Activated naive CD8-positive, alpha-beta T cell treated with anti-CD3 and anti-CD28 coated beads, Interleukin-2, amount 50 U/mL, for 24 hours (primary cell): ENCODE measurements at regions not wholly inside any gene's neighbourhood (a gene's known extent, or its start where the extent isn't known, plus 50 kb on each side); places are given as distances from the start of the nearest gene placed in this dataset.
"Not testable (repeated sequence)": the region's sequence is repeated elsewhere in the genome, so short reads cannot be mapped to it uniquely, and the experiment has no call there.

Source experiments
- ATAC-seq: fragments of 150-1000 bp; cut with Tn5 transposase; one replicate; pipeline ENCODE4 v1.10.0; 2021
- DNase-seq: peaks from one replicate; pipeline ENCODE4 v3.0.0; 2021
- H3K27ac Mint-ChIP-seq: one replicate; pipeline ENCODE4 v1.8.0; 2021; ENCODE audit warnings: mild to moderate bottlenecking, mixed read lengths
- H3K27me3 Mint-ChIP-seq: one replicate; pipeline ENCODE4 v1.8.0; 2021; ENCODE audit warnings: mixed read lengths
- H3K36me3 Mint-ChIP-seq: one replicate; pipeline ENCODE4 v1.8.0; 2021; ENCODE audit warnings: low read depth, mixed read lengths
- H3K4me1 Mint-ChIP-seq: one replicate; pipeline ENCODE4 v1.8.0; 2021; ENCODE audit warnings: mixed read lengths
- H3K4me3 Mint-ChIP-seq: one replicate; pipeline ENCODE4 v1.8.0; 2021; ENCODE audit warnings: mild to moderate bottlenecking, moderate library complexity, mixed read lengths
- H3K9me3 Mint-ChIP-seq: one replicate; pipeline ENCODE4 v1.8.0; 2021; ENCODE audit warnings: mixed read lengths

GRCh38 chr14:71555654-71556559 lies 376.3 kb upstream of the RGS6 start:
- peak overlapping the region; percentile 96 for H3K27ac Mint-ChIP-seq
- ATAC-seq = peak; percentile 92
- peak; percentile 58 for DNase-seq
- H3K9me3 Mint-ChIP-seq = no peaks in the 10 kb centered on the region
- peak overlapping the region; percentile 66 for H3K4me3 Mint-ChIP-seq
- H3K4me1 Mint-ChIP-seq = peaks cover 80% of the 10 kb centered on the region
- H3K27me3 Mint-ChIP-seq = no peaks in the 10 kb centered on the region
- H3K36me3 Mint-ChIP-seq = peaks cover 21% of the 10 kb centered on the region

GRCh38 chr14:71556730-71557129 lies 375.5 kb upstream of the RGS6 start:
- peaks cover 72% of the 10 kb centered on the region for H3K4me1 Mint-ChIP-seq
- H3K27me3 Mint-ChIP-seq = no peaks in the 10 kb centered on the region
- no peak overlapping the region for H3K4me3 Mint-ChIP-seq

GRCh38 chr14:71557351-71557750 lies 374.9 kb upstream of the RGS6 start:
- H3K27me3 Mint-ChIP-seq = no peaks in the 10 kb centered on the region
- DNase-seq (no peak), ATAC-seq (no peak)
- H3K27ac Mint-ChIP-seq = peak overlapping the region; percentile 96
- H3K9me3 Mint-ChIP-seq = no peaks in the 10 kb centered on the region
- peaks cover 70% of the 10 kb centered on the region for H3K4me1 Mint-ChIP-seq
- H3K4me3 Mint-ChIP-seq = peak overlapping the region; percentile 4
- peaks cover 21% of the 10 kb centered on the region for H3K36me3 Mint-ChIP-seq

More at GRCh38 chr14:71556730-71557129, 375.5 kb upstream of the RGS6 start:
- H3K27ac Mint-ChIP-seq = peak overlapping the region; percentile 96
- H3K36me3 Mint-ChIP-seq = peaks cover 21% of the 10 kb centered on the region
- DNase-seq (no peak), ATAC-seq (no peak)
- H3K9me3 Mint-ChIP-seq = no peaks in the 10 kb centered on the region

- not testable (repeated sequence) for DNase-seq, H3K9me3 Mint-ChIP-seq, H3K27ac Mint-ChIP-seq, H3K27me3 Mint-ChIP-seq, H3K4me3 Mint-ChIP-seq, ATAC-seq
- Mint-ChIP-seq H3K36me3 (peaks cover 16% of the 10 kb centered on the region), H3K4me1 (peaks cover 61% of the 10 kb centered on the region)
These were observed 373.3 kb upstream of the RGS6 start for GRCh38 chr14:71558943-71559342.

- Mint-ChIP-seq H3K4me1 (peaks cover 49% of the 10 kb centered on the region), H3K27me3 (no peaks in the 10 kb centered on the region), H3K9me3 (no peaks in the 10 kb centered on the region), H3K27ac (no peak overlapping the region), H3K36me3 (peaks cover 16% of the 10 kb centered on the region), H3K4me3 (no peak overlapping the region)
- no peak for ATAC-seq
- DNase-seq = no peak
These were observed 371.5 kb upstream of the RGS6 start for GRCh38 chr14:71560751-71561150.

GRCh38 chr14:71563492-71564153 lies 368.6 kb upstream of the RGS6 start:
- Mint-ChIP-seq H3K27me3 (no peaks in the 10 kb centered on the region), H3K4me3 (no peak overlapping the region)

GRCh38 chr14:71566276-71566675 lies 366.0 kb upstream of the RGS6 start:
- ATAC-seq (no peak), DNase-seq (no peak)
- Mint-ChIP-seq H3K27me3 (no peaks in the 10 kb centered on the region), H3K27ac (peak overlapping the region; percentile 7), H3K4me1 (peaks cover 24% of the 10 kb centered on the region), H3K9me3 (no peaks in the 10 kb centered on the region), H3K4me3 (peak overlapping the region; percentile 0), H3K36me3 (peaks cover 2% of the 10 kb centered on the region)

More at GRCh38 chr14:71563492-71564153, 368.6 kb upstream of the RGS6 start:
- ATAC-seq (no peak), DNase-seq (no peak)
- no peaks in the 10 kb centered on the region for H3K9me3 Mint-ChIP-seq
- peaks cover 4% of the 10 kb centered on the region for H3K36me3 Mint-ChIP-seq
- H3K27ac Mint-ChIP-seq = no peak overlapping the region
- peaks cover 32% of the 10 kb centered on the region for H3K4me1 Mint-ChIP-seq

GRCh38 chr14:71567499-71568133 lies 364.6 kb upstream of the RGS6 start:
- not testable (repeated sequence) for H3K27me3 Mint-ChIP-seq, H3K36me3 Mint-ChIP-seq, H3K9me3 Mint-ChIP-seq, H3K4me3 Mint-ChIP-seq, H3K27ac Mint-ChIP-seq, DNase-seq, ATAC-seq
- peaks cover 29% of the 10 kb centered on the region for H3K4me1 Mint-ChIP-seq

GRCh38 chr14:71574976-71575375 lies 357.3 kb upstream of the RGS6 start:
- Mint-ChIP-seq H3K27ac (no peak overlapping the region), H3K27me3 (no peaks in the 10 kb centered on the region), H3K36me3 (peaks cover 10% of the 10 kb centered on the region), H3K9me3 (no peaks in the 10 kb centered on the region), H3K4me1 (peaks cover 29% of the 10 kb centered on the region), H3K4me3 (no peak overlapping the region)
- ATAC-seq (no peak), DNase-seq (no peak)

GRCh38 chr14:71576472-71576871 lies 355.8 kb upstream of the RGS6 start:
- Mint-ChIP-seq H3K9me3 (no peaks in the 10 kb centered on the region), H3K27ac (no peak overlapping the region), H3K4me1 (peaks cover 29% of the 10 kb centered on the region), H3K36me3 (peaks cover 10% of the 10 kb centered on the region), H3K4me3 (no peak overlapping the region), H3K27me3 (no peaks in the 10 kb centered on the region)
- no peak for DNase-seq
- no peak for ATAC-seq

- H3K4me3 Mint-ChIP-seq = no peak overlapping the region
- no peaks in the 10 kb centered on the region for H3K27me3 Mint-ChIP-seq
- no peaks in the 10 kb centered on the region for H3K9me3 Mint-ChIP-seq
- H3K36me3 Mint-ChIP-seq = peaks cover 6% of the 10 kb centered on the region
- no peak overlapping the region for H3K27ac Mint-ChIP-seq
- DNase-seq (no peak), ATAC-seq (no peak)
- H3K4me1 Mint-ChIP-seq = peaks cover 16% of the 10 kb centered on the region
These were observed 352.9 kb upstream of the RGS6 start for GRCh38 chr14:71579331-71579730.

- H3K9me3 Mint-ChIP-seq = no peaks in the 10 kb centered on the region
- no peak for DNase-seq
- peaks cover 14% of the 10 kb centered on the region for H3K36me3 Mint-ChIP-seq
- H3K27me3 Mint-ChIP-seq = no peaks in the 10 kb centered on the region
- H3K4me3 Mint-ChIP-seq = no peak overlapping the region
- H3K4me1 Mint-ChIP-seq = peaks cover 13% of the 10 kb centered on the region
- no peak overlapping the region for H3K27ac Mint-ChIP-seq
- no peak for ATAC-seq
These were observed 349.5 kb upstream of the RGS6 start for GRCh38 chr14:71582705-71583104.

GRCh38 chr14:71583194-71583593 lies 349.0 kb upstream of the RGS6 start:
- peaks cover 15% of the 10 kb centered on the region for H3K4me1 Mint-ChIP-seq
- H3K9me3 Mint-ChIP-seq = no peaks in the 10 kb centered on the region
- H3K27ac Mint-ChIP-seq = no peak overlapping the region
- peaks cover 15% of the 10 kb centered on the region for H3K36me3 Mint-ChIP-seq
- no peaks in the 10 kb centered on the region for H3K27me3 Mint-ChIP-seq
- DNase-seq (no peak), ATAC-seq (no peak)
- no peak overlapping the region for H3K4me3 Mint-ChIP-seq

- no peaks in the 10 kb centered on the region for H3K27me3 Mint-ChIP-seq
- peaks cover 17% of the 10 kb centered on the region for H3K36me3 Mint-ChIP-seq
- peaks cover 15% of the 10 kb centered on the region for H3K4me1 Mint-ChIP-seq
- no peak for DNase-seq
- no peak overlapping the region for H3K27ac Mint-ChIP-seq
- no peak for ATAC-seq
- H3K4me3 Mint-ChIP-seq = no peak overlapping the region
- no peaks in the 10 kb centered on the region for H3K9me3 Mint-ChIP-seq
These were observed 348.5 kb upstream of the RGS6 start for GRCh38 chr14:71583705-71584104.
